GM23248 (cell line): ENCODE measurements at regions not wholly inside any gene's neighbourhood (a gene's known extent, or its start where the extent isn't known, plus 50 kb on each side); places are given as distances from the start of the nearest gene placed in this dataset.
A peak's percentile ranks its signal among the peaks of the same experiment; 100 is the strongest.
"Not testable (repeated sequence)": the region's sequence is repeated elsewhere in the genome, so short reads cannot be mapped to it uniquely, and the experiment has no call there.

ENCODE experiments used
- DNase-seq: peaks from one replicate; pipeline ENCODE4 v3.0.0-alpha.2; 2015
- H2AFZ ChIP-seq: fragments of 200-600 bp; sonication (generic); 2 replicates; pipeline ENCODE4 v1.6.1; 2016; ENCODE audit warnings: antibody characterized with exemption
- H3F3A ChIP-seq: fragments of 200-600 bp; sonication (generic); 2 replicates; pipeline ENCODE4 v1.6.1; 2016; ENCODE audit warnings: mild to moderate bottlenecking, antibody characterized with exemption, mixed run types; ENCODE audit not compliant: insufficient read depth
- H3K27ac ChIP-seq: fragments of 200-600 bp; sonication (generic); 2 replicates; pipeline ENCODE4 v1.5.1; 2016; ENCODE audit warnings: mild to moderate bottlenecking
- H3K27me3 ChIP-seq: fragments of 200-600 bp; sonication (generic); replicated peaks from 2 replicates; pipeline ENCODE4 v1.6.1; 2016; ENCODE audit warnings: mild to moderate bottlenecking; ENCODE audit not compliant: insufficient read depth
- H3K36me3 ChIP-seq: fragments of 200-600 bp; sonication (generic); 2 replicates; pipeline ENCODE4 v1.6.1; 2016; ENCODE audit warnings: low read depth, mild to moderate bottlenecking
- H3K4me1 ChIP-seq: fragments of 200-600 bp; sonication (generic); 2 replicates; pipeline ENCODE4 v1.6.1; 2016; ENCODE audit warnings: mild to moderate bottlenecking; ENCODE audit not compliant: insufficient read depth
- H3K4me2 ChIP-seq: fragments of 200-600 bp; sonication (generic); one replicate; pipeline ENCODE4 v1.6.1; 2016; ENCODE audit warnings: mild to moderate bottlenecking; ENCODE audit not compliant: unreplicated experiment
- H3K4me3 ChIP-seq: fragments of 200-600 bp; sonication (generic); 2 replicates; pipeline ENCODE4 v1.5.1; 2016; ENCODE audit warnings: mild to moderate bottlenecking
- H3K79me2 ChIP-seq: fragments of 200-600 bp; sonication (generic); 2 replicates; pipeline ENCODE4 v1.6.1; 2016; ENCODE audit warnings: mild to moderate bottlenecking; ENCODE audit not compliant: insufficient read depth
- H3K9ac ChIP-seq: fragments of 200-600 bp; sonication (generic); 2 replicates; pipeline ENCODE4 v1.6.1; 2016; ENCODE audit warnings: mild to moderate bottlenecking
- H3K9me2 ChIP-seq: fragments of 200-600 bp; sonication (generic); 2 replicates; pipeline ENCODE4 v1.6.1; 2016; ENCODE audit warnings: mixed run types, mild to moderate bottlenecking, moderate library complexity; ENCODE audit not compliant: insufficient read depth
- H3K9me3 ChIP-seq: fragments of 200-600 bp; sonication (generic); one replicate; pipeline ENCODE4 v1.6.1; 2017; ENCODE audit warnings: low read depth
- H4K20me1 ChIP-seq: fragments of 200-600 bp; sonication (generic); 2 replicates; pipeline ENCODE4 v1.6.0; 2016; ENCODE audit not compliant: insufficient read depth
- EZH2 ChIP-seq: fragments of 200-600 bp; sonication (generic); IDR thresholded peaks from 2 replicates; pipeline ENCODE4 v1.6.1; 2018; ENCODE audit warnings: antibody characterized with exemption, mild to moderate bottlenecking; ENCODE audit not compliant: insufficient read depth, poor library complexity, severe bottlenecking
- EZH2phosphoT487 ChIP-seq: fragments of 200-600 bp; sonication (generic); IDR thresholded peaks from 2 replicates; pipeline ENCODE4 v1.6.1; 2018; ENCODE audit warnings: antibody characterized with exemption, moderate library complexity, mild to moderate bottlenecking, low read depth; ENCODE audit not compliant: insufficient read depth
- WGBS, 2 experiments: methylation state at CpG; one replicate each; pipeline ENCODE4 v1.1.6; 2015 to 2017; ENCODE audit warnings: low lambda C conversion rate in 2 of 2, low coverage in 1 of 2; ENCODE audit errors: missing lambda C conversion rate in 2 of 2; 5-methylcytosine and 5-hydroxymethylcytosine counted together
- in situ Hi-C: fragments of 300-500 bp; cut with MboI; formaldehyde crosslinking; loops from 2 replicates; pipeline ENCODE4 v1.15.0; 2020

DNA sequence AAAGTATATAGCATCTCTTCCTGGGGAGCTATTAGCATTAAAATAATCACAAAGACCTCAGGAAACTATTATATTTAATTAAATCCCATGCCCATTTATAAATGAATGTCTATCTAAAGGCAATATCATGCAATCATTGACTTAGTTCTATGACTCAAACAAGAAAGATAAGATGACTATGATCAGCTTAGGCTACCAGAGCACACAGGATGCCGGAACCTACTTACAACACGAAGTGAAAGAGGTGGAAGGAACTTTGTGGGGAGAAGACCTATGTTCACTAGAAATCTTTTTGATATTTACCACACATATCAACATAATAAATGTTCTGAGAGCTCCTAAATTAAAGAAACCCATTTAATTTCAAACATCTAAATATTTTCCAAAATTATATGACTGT lies 344.2 kb upstream of the CYLC2 start:
- Histone ChIP-seq H2AFZ (no peak overlapping the region), H3K36me3 (no peaks in the 10 kb centered on the region), H3F3A (no peaks in the 10 kb centered on the region), H3K9ac (no peak overlapping the region), H4K20me1 (no peaks in the 10 kb centered on the region), H3K4me1 (no peaks in the 10 kb centered on the region), H3K4me3 (no peak overlapping the region), H3K27me3 (no peaks in the 10 kb centered on the region), H3K9me3 (no peaks in the 10 kb centered on the region), H3K4me2 (no peak overlapping the region), H3K27ac (no peak overlapping the region), H3K79me2 (no peaks in the 10 kb centered on the region), H3K9me2 (no peaks in the 10 kb centered on the region)
- in situ Hi-C loops, result no loop called here
- DNase-seq, result no peak
- 42 to 45% methylated on average over 2 of the region's 2 CpGs for WGBS, 2 experiments
- no peak for TF ChIP-seq EZH2phosphoT487
- TF ChIP-seq EZH2, result no peak

DNA sequence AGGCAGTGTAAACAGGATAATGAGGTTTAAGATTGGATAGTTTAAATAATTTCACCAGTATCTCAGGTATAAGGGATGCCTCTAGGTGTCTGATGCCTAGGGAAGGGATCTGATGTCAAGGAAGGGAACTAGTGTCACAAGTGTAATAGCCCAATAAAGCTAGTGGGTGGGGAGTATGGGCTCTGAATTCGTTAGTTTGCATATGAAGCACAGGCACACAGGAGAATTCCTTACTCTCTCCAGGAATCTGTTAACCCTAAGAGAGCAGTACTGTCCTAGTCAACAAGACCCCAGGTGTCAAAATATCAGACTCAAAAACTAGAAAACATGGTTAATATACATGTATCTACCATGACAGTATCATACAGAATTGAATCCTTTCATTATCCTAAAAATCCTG lies 352.5 kb upstream of the CYLC2 start:
- no peaks in the 10 kb centered on the region for H4K20me1 ChIP-seq
- no peaks in the 10 kb centered on the region for H3K9me2 ChIP-seq
- WGBS, 2 experiments, result 0% methylated on average over 1 of the region's 1 CpG
- no peaks in the 10 kb centered on the region for H3F3A ChIP-seq
- no peaks in the 10 kb centered on the region for H3K9me3 ChIP-seq
- no peaks in the 10 kb centered on the region for H3K36me3 ChIP-seq
- no peak overlapping the region for H3K4me2 ChIP-seq
- in situ Hi-C loops, result no loop called here
- no peak overlapping the region for H3K4me3 ChIP-seq
- no peak for DNase-seq
- no peaks in the 10 kb centered on the region for H3K79me2 ChIP-seq
- no peak overlapping the region for H2AFZ ChIP-seq
- H3K27ac ChIP-seq, result no peak overlapping the region
- no peaks in the 10 kb centered on the region for H3K4me1 ChIP-seq
- H3K27me3 ChIP-seq, result no peaks in the 10 kb centered on the region
- H3K9ac ChIP-seq, result no peak overlapping the region
- TF ChIP-seq EZH2 (no peak), EZH2phosphoT487 (no peak)

- H3F3A ChIP-seq, result no peaks in the 10 kb centered on the region
- H3K9me3 ChIP-seq, result no peaks in the 10 kb centered on the region
- no peak for TF ChIP-seq EZH2
- TF ChIP-seq EZH2phosphoT487, result no peak
- no peaks in the 10 kb centered on the region for H3K27me3 ChIP-seq
- H3K4me3 ChIP-seq, result no peak overlapping the region
- no peaks in the 10 kb centered on the region for H3K79me2 ChIP-seq
- H2AFZ ChIP-seq, result no peak overlapping the region
- in situ Hi-C loops, result no loop called here
- H3K9me2 ChIP-seq, result no peaks in the 10 kb centered on the region
- no peaks in the 10 kb centered on the region for H3K4me1 ChIP-seq
- peak; percentile 10 for DNase-seq
- no peak overlapping the region for H3K4me2 ChIP-seq
- no peaks in the 10 kb centered on the region for H4K20me1 ChIP-seq
- H3K9ac ChIP-seq, result no peak overlapping the region
- no peak overlapping the region for H3K27ac ChIP-seq
- H3K36me3 ChIP-seq, result no peaks in the 10 kb centered on the region
Measured at GRCh38 chr9:102631559-102631958, 363.6 kb upstream of the CYLC2 start.

- no peak overlapping the region for H2AFZ ChIP-seq
- no peak overlapping the region for H3K4me3 ChIP-seq
- H3K4me2 ChIP-seq, result no peak overlapping the region
- 4 to 7% methylated on average over 2 of the region's 2 CpGs for WGBS, 2 experiments
- no peaks in the 10 kb centered on the region for H3K9me3 ChIP-seq
- no peaks in the 10 kb centered on the region for H3K79me2 ChIP-seq
- H3K36me3 ChIP-seq, result no peaks in the 10 kb centered on the region
- H3K27me3 ChIP-seq, result no peaks in the 10 kb centered on the region
- TF ChIP-seq EZH2, result no peak
- no peak for TF ChIP-seq EZH2phosphoT487
- no peaks in the 10 kb centered on the region for H3K4me1 ChIP-seq
- H4K20me1 ChIP-seq, result no peaks in the 10 kb centered on the region
- no peak for DNase-seq
- no peak overlapping the region for H3K9ac ChIP-seq
- no peaks in the 10 kb centered on the region for H3K9me2 ChIP-seq
- H3K27ac ChIP-seq, result no peak overlapping the region
- in situ Hi-C loops, result no loop called here
- H3F3A ChIP-seq, result no peaks in the 10 kb centered on the region
Measured at GRCh38 chr9:102609461-102609860, 385.7 kb upstream of the CYLC2 start.

DNA sequence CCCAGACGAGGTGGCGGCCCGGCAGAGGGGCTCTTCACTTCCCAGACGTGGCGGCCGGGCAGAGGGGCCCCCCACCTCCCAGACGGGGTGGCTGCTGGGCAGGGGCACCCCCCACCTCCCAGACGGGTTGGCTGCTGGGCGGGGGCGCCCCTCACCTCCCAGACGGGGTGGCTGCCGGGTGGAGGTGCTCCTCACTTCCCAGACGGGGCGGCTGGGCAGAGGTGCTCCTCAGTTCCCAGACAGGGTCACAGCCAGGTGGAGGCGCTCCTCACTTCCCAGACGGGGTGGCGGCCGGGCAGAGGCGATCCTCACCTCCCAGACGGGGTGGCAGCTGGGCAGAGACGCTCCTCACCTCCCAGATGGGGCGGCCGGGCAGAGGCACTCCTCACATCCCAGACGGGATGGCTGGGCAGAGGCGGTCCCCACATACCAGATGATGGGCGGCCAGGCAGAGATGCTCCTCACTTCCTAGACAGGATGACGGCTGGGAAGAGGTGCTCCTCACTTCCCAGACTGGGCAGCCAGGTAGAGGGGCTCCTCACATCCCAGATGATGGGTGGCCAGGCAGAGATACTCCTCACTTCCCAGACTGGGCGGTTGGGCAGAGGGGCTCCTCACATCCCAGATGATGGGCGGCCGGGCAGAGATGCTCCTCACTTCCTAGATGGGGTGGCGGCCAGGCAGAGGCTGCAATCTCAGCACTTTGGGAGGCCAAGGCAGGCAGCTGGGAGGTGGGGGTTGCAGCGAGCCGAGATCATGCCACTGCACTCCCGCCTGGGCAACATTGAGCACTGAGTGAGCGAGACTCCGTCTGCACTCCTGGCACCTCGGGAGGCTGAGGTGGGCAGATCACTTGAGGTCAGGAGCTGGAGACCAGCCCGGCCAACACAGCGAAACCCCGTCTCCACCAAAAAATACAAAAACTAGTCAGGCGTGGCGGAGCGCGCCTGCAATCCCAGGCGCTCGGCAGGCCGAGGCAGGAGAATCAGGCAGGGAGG lies 391.6 kb upstream of the CYLC2 start:
- H3K79me2 ChIP-seq, H4K20me1 ChIP-seq, H3K9me3 ChIP-seq, H3K9ac ChIP-seq, H3K4me1 ChIP-seq, H3K27ac ChIP-seq, H3K4me2 ChIP-seq, DNase-seq, H3F3A ChIP-seq, H2AFZ ChIP-seq, H3K4me3 ChIP-seq, in situ Hi-C loops, H3K27me3 ChIP-seq, H3K36me3 ChIP-seq, H3K9me2 ChIP-seq: not testable (repeated sequence)
- 64 to 71% methylated on average over 32 to 46 of the region's 47 CpGs for WGBS, 2 experiments
